DND-41 (cell line): ENCODE measurements at regions not wholly inside any gene's neighbourhood (a gene's known extent, or its start where the extent isn't known, plus 50 kb on each side); places are given as distances from the start of the nearest gene placed in this dataset.

Experiments used
- ATAC-seq: fragments of 200-7000 bp; cut with Tn5 transposase; 3 replicates; pipeline ENCODE4 v1.9.1; 2021; ENCODE audit warnings: low read depth; ENCODE audit not compliant: insufficient read depth
- DNase-seq: peaks from one replicate; pipeline ENCODE4 v3.0.0-alpha.2; 2020
- H2AFZ ChIP-seq: 2 replicates; pipeline ENCODE4 v1.6.0; 2012; ENCODE audit warnings: low read depth, low read length
- H3K27ac ChIP-seq: 2 replicates; pipeline ENCODE4 v1.5.1; 2012; ENCODE audit warnings: low read length, inconsistent platforms
- H3K27me3 ChIP-seq: fragments of 200-600 bp; sonication (generic); 2 replicates; pipeline ENCODE4 v1.6.0; 2012; ENCODE audit warnings: low read length, mild to moderate bottlenecking, inconsistent platforms; ENCODE audit not compliant: insufficient read depth, poor library complexity
- H3K36me3 ChIP-seq: 2 replicates; pipeline ENCODE4 v1.5.1; 2012; ENCODE audit warnings: low read length, inconsistent platforms; ENCODE audit not compliant: insufficient read depth
- H3K4me1 ChIP-seq: 2 replicates; pipeline ENCODE4 v1.5.1; 2012; ENCODE audit warnings: mild to moderate bottlenecking, low read length; ENCODE audit not compliant: insufficient read depth
- H3K4me2 ChIP-seq: 2 replicates; pipeline ENCODE4 v1.6.0; 2012; ENCODE audit warnings: mild to moderate bottlenecking, moderate library complexity, low read length, inconsistent platforms; ENCODE audit not compliant: insufficient read depth
- H3K4me3 ChIP-seq, 2 experiments: fragments of 200-600 bp in 1 of 2; shearing (Covaris generic) in 1 of 2; 2 replicates each; pipeline ENCODE4 v1.5.1; 2012 to 2016; ENCODE audit warnings: inconsistent platforms in 2 of 2, low read length in 2 of 2, mild to moderate bottlenecking in 2 of 2, low read depth in 1 of 2, moderate library complexity in 1 of 2
- H3K79me2 ChIP-seq: 2 replicates; pipeline ENCODE4 v1.6.0; 2012; ENCODE audit warnings: low read length, inconsistent platforms; ENCODE audit not compliant: insufficient read depth
- H3K9ac ChIP-seq: 2 replicates; pipeline ENCODE4 v1.6.0; 2012; ENCODE audit warnings: low read depth, mild to moderate bottlenecking, inconsistent platforms, low read length, moderate library complexity
- H3K9me3 ChIP-seq: 2 replicates; pipeline ENCODE4 v1.5.1; 2012; ENCODE audit warnings: low read length, moderate library complexity, mild to moderate bottlenecking, inconsistent platforms; ENCODE audit not compliant: insufficient read depth, severe bottlenecking
- H4K20me1 ChIP-seq: 2 replicates; pipeline ENCODE4 v1.6.0; 2012; ENCODE audit warnings: low read length; ENCODE audit not compliant: insufficient read depth
- EZH2 ChIP-seq: IDR thresholded peaks from 3 replicates; pipeline ENCODE4 v1.6.1; 2012; ENCODE audit warnings: borderline replicate concordance, low read depth, mild to moderate bottlenecking, moderate library complexity, low read length, inconsistent platforms; ENCODE audit not compliant: severe bottlenecking
- TF ChIP-seq, protein P1 (sequence below): IDR thresholded peaks from 2 replicates; pipeline ENCODE4 v1.5.1; 2012; ENCODE audit warnings: borderline replicate concordance, low read length, moderate library complexity, mild to moderate bottlenecking; ENCODE audit not compliant: poor library complexity, severe bottlenecking; ENCODE audit errors: extremely low read depth

DNA sequence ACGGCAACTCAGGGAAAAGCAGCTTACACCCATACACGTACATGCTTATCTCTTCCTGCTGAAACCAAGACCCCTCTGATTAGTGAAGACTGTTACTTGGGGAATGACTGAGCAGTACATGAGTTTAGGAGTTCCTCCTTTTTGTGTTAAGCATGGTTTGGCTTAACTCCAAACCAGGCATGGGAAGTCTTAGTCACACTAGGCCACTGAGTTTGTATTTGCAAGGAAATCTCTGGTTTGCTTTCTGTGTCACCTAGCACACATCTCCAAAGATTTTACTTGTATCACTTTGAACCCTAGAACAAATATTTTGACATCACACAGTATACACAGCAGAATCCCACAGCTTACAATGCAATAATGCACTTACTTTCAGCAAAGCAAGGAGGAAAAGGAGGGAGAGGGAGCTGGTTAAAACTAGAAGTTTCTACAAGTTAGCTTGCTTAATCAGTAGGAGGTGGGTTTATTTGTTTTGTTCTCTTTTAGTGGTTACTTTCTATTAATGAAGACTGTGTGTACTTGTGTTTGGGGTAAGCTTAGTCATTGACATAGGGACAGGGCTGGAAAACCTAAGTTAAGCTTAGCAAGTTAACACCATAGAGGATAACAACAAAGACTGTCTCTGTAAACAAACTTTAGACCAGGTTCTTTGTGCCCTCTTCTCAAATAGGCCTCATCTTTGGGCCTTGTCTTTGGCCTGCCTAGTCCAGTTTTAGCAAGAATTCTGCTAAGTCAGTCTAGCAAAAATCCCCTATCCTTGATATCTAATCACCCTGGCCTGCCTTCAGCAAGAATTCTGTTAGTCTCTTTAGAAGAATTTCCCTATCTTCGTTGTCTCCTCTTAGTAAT is 219.4 kb downstream of the MREG start:
- no peak overlapping the region for H3K4me2 ChIP-seq
- DNase-seq (no peak), ATAC-seq (peak; percentile 31; the same call in 1 of the 3 replicates)

DNA sequence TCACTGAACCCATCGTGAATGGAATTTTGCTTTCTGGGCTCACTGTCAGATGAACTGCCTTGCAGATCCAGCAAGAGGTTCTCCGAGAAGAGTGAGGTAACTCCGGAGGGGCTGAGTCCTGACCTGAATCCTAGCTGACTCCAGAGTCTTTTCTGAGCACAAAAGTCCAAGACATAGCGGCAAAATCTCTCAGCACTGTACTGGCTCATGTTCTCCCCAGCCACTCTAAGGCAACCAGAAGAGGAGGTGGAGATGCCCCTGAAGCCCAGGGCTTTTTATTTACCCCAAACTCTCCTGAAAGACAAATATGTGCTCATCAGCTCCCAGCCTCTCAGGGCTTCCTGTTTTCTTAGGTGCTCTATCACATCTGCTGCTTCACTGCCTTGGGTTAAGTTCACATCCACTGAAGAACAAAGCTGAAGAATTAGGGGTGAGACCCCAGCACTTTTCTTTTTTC is 221.8 kb downstream of the MREG start:
- H3K79me2 ChIP-seq: no peaks in the 10 kb centered on the region
- no peak for ATAC-seq
- no peaks in the 10 kb centered on the region for H3K9me3 ChIP-seq
- TF ChIP-seq, protein P1, sequence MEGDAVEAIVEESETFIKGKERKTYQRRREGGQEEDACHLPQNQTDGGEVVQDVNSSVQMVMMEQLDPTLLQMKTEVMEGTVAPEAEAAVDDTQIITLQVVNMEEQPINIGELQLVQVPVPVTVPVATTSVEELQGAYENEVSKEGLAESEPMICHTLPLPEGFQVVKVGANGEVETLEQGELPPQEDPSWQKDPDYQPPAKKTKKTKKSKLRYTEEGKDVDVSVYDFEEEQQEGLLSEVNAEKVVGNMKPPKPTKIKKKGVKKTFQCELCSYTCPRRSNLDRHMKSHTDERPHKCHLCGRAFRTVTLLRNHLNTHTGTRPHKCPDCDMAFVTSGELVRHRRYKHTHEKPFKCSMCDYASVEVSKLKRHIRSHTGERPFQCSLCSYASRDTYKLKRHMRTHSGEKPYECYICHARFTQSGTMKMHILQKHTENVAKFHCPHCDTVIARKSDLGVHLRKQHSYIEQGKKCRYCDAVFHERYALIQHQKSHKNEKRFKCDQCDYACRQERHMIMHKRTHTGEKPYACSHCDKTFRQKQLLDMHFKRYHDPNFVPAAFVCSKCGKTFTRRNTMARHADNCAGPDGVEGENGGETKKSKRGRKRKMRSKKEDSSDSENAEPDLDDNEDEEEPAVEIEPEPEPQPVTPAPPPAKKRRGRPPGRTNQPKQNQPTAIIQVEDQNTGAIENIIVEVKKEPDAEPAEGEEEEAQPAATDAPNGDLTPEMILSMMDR: no peak
- no peak for TF ChIP-seq EZH2
- H4K20me1 ChIP-seq: no peaks in the 10 kb centered on the region
- H2AFZ ChIP-seq: no peak overlapping the region
- no peak overlapping the region for H3K9ac ChIP-seq
- H3K4me1 ChIP-seq: peaks cover 7% of the 10 kb centered on the region; the same call in 1 of the 2 replicates
- no peak for DNase-seq
- H3K4me3 ChIP-seq: no peak overlapping the region
- no peaks in the 10 kb centered on the region for H3K36me3 ChIP-seq
- H3K27ac ChIP-seq: no peak overlapping the region
- H3K4me2 ChIP-seq: no peak overlapping the region
- no peaks in the 10 kb centered on the region for H3K27me3 ChIP-seq

More for the DNA sequence above, 219.4 kb downstream of the MREG start:
- no peaks in the 10 kb centered on the region for H4K20me1 ChIP-seq
- no peaks in the 10 kb centered on the region for H3K79me2 ChIP-seq
- H3K9me3 ChIP-seq: no peaks in the 10 kb centered on the region
- H2AFZ ChIP-seq: no peak overlapping the region
- H3K9ac ChIP-seq: no peak overlapping the region
- no peak overlapping the region for H3K4me3 ChIP-seq
- no peaks in the 10 kb centered on the region for H3K27me3 ChIP-seq
- no peak for TF ChIP-seq EZH2
- TF ChIP-seq, protein P1: no peak
- H3K4me1 ChIP-seq: peaks cover 7% of the 10 kb centered on the region; the same call in 1 of the 2 replicates
- H3K36me3 ChIP-seq: no peaks in the 10 kb centered on the region
- H3K27ac ChIP-seq: no peak overlapping the region

DNA sequence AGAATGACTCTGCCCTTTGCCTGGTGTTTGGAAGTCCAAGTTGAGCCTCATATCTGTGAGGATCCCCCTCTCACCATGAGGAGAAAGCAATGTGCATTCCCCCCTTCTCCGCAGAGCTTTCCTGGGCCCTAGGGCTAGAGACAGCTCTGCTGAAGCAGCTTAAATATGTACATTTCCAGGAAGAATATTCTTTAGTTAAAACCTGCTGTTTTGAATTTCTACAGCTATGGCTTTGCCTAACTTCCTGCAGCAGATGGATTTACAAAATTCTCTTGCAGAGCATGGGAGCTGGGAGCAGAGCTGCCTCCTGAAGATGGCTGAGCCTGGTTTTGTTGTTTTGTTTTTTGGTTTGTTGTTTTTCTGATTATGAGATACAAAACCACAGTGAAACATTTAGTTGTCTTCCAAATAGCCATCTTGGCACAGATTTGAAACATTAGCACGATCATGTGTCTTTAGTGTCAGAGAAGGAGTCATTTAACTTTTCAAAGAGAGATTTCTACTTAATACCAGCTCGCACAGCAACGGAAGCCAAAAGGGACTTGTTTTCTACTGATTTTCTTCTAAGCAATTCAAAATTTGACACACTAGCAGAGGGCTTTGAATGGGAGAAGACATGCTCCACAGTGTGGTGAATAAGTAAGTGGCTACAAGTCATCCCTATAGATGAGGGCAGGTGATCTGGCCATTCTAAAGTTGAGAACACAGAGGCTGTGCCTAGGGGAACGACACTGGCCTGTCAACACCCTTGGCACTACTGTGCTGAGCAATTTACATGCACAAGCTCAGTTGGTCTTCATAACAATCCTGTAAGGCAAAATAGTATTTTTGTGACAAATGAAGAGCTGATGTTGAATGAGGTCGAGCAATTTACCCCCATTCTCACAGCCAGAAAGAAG is 222.6 kb downstream of the MREG start:
- no peaks in the 10 kb centered on the region for H3K36me3 ChIP-seq
- no peak overlapping the region for H3K4me3 ChIP-seq
- no peaks in the 10 kb centered on the region for H3K9me3 ChIP-seq
- H3K4me2 ChIP-seq: no peak overlapping the region
- no peaks in the 10 kb centered on the region for H3K27me3 ChIP-seq
- no peaks in the 10 kb centered on the region for H4K20me1 ChIP-seq
- DNase-seq: no peak
- H2AFZ ChIP-seq: no peak overlapping the region
- no peak overlapping the region for H3K27ac ChIP-seq
- 0 out of 2 replicates have a peak, but pooled peaks cover 1% of the 10 kb centered on the region for H3K4me1 ChIP-seq
- ATAC-seq: no peak
- no peaks in the 10 kb centered on the region for H3K79me2 ChIP-seq
- no peak for TF ChIP-seq EZH2
- TF ChIP-seq, protein P1: no peak
- H3K9ac ChIP-seq: no peak overlapping the region
